ENCODE measurements at regions not wholly inside any gene's neighbourhood (a gene's known extent, or its start where the extent isn't known, plus 50 kb on each side); places are given as distances from the start of the nearest gene placed in this dataset.
"Not testable (repeated sequence)": the region's sequence is repeated elsewhere in the genome, so short reads cannot be mapped to it uniquely, and the experiment has no call there.

DNA sequence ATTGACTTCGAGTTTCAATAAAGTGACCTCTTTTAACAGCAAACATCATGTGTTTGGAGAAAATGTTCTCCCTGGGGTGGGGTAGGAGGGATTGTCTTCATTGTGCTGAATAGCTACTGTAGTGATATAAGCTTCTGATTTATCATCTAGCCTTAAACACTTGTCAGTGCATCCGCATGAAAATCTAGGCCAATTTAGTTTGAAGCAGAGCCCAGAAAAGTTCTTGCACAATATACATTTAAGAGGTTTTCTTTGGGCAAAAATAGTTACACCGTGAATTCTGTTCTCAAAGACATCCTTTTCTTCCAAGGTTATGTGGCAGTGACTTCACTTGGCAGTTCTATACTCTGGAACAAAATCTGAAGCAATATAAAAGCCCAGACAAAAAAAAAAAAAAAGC lies 136.0 kb upstream of the IFNG-AS1 start:
- no peak for DNase-seq

DNA sequence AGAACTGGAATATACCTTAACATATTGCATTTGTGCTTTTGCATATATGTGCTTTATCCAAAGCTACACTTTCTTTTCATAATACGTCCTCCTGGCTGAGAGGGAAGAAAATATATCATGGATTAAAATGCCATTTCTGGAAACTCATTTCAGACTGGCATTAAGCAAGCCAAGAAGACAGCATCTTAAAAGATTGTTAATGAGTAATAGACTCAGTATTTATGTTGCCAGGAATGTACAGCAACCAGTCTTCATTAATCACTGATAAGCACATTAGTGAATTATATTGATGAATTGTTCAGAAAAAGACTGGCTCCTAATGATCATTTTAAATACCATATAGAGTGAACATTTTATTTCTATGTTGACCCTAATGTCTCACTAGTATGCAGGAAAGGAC lies 134.9 kb upstream of the IFNG-AS1 start:
- no peak for DNase-seq

DNA sequence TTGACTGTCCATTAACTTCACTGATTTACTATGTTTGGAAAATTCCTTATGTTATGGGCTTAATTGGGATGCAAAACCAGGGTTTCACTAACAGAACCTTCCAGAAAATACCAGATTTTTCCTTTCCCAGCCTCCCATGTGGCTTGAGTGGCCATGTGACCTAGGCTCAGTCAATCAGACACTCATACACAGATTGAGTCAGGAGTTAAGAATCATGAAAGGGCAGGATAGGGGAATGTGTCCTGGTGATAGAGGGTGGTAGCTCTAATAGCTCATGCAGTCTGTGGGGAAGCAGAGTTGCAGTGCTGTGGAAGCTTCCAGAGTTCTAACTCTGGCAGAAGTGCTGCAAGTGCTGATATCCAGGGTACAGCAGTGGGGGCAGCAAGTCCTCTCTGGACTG lies 134.1 kb upstream of the IFNG-AS1 start:
- DNase-seq: no peak

DNA sequence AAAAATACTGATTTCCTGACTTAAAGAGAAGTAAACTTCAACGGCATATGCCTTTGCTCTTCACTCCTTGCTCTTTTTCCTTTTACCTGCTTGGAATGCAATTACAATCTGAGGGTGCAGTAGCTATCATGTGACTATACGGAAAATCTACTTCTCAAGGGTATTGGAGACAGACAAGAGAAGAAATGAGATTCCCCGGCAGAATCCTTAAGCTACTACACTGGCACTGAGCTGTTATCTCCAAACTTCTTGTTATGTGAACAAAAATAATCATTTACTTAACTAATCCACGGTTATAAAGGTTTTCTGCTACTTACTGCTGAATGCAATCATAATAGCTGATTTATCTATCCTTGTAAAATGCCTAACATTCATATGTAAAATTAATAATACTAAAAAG lies 118.0 kb upstream of the IFNG-AS1 start:
- DNase-seq: no peak

DNA sequence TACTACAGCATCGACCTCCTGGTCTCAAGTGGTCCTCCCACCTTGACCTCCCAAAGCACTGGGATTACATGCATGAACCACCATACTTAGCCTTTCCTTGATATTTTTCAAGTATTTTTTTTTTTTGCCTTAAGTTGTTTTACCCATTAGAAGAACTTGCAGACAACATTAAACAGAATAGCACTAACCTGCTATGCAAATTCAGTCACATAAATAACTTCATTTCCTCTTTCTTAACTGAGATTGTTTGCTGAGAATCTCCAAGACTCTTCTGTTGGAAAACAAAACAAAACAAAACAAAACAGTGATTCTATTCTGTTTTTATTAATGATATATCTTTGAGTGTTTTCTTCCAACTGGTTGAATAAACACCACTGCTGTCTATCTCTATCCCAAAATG lies 115.9 kb upstream of the IFNG-AS1 start:
- no peak for DNase-seq

DNA sequence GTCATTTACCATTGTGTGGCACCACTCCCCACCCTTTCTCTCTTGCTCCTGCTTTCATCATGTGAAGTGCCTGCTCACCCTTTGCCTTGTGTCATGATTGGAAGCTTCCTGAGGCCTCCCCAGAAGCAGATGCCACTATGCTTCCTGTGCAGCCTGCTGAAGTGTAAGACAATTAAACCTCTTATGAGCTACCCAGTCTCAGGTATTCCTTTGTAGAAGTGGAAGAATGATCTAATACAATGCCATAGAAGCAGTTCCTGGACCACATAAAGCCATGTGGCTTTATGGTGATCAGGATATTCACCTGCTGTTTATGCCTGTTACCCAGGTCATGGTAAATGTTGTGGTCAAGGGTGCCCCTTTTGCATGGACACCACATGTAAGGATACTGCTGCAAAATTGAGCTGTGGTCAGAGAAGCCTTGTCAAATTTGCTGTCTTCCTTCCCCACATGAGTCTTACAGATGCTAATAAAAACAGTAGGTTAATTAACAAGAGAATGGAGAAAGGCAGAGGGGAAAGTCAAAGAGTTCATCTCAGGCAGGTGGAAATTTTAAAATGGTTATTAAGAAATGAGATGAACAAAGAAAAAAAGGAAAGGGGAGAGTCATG lies 112.8 kb upstream of the IFNG-AS1 start:
- DNase-seq: no peak

DNA sequence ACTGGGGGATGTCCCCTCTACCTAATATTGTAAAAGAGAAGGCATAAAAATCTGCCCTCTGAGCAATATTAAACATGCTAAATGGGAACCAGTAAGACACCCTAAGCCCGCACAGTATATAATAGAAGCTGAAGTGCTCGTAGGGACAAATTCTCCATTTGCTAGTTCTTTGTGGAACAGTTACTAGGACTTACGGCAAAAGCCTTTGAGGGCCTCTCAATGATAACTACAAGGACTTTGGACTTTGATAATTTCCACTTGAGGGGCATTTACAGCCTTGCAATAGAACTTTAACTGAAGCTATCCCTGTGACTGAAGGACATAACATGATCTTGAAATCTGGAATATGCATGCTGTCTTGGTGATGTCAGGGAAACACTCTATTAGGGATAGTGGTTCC lies 111.5 kb upstream of the IFNG-AS1 start:
- DNase-seq: no peak

DNA sequence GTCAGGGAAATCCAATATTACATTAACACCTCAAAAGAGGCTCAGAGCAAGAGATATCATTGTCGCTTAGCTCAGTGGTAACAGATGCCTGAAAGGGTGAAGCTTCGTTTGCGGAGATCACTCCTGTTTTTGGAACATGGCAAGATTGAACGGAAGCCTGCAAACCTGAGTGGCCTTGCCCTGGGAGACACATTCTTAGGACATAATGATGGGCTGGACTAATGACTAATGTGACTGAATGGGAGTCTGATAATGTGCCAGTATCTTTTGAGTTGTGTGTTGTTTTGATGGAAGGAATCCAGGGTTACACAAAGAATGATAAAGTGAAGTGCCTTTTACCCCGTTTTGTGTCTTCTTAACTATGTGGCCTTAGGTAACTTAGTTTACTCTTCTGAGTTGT lies 109.3 kb upstream of the IFNG-AS1 start:
- no peak for DNase-seq

DNA sequence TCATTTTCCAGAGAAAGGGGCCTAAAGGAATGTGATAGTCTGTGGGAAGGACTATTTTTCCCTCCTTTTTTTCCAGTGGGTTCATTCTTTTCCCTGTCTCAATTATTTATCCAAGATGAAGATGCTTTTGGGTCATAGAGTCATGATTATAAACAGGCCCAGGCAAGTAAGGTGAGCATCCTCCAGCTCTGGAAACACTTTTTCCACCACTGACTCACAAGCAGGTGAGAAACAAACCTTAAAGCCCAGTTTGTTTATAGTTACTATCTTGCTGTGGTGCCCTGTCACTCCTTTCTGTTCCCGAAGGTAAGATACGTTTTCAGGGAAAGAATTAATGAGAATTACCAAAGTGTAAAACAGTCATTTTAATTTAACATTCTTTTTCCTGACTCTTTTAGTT lies 107.7 kb upstream of the IFNG-AS1 start:
- no peak for DNase-seq

DNA sequence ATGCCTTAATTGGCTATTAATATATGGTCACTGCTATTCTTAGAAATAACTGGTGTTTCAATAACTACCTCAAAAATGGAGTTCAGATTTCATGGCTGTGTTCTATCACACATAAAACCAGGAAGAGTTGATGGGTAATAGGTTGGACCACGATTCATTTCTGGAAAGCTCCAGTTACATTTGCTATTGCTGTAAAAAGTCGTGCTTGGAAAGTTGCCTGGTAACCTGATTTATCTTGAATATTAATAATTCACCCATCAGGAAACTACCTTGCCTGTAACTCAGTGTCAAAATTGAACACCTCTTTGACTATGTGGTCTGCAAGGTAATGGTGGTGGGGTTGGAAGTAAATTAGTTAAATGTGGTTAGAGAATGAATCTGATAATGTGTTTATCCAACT lies 104.7 kb upstream of the IFNG-AS1 start:
- no peak for DNase-seq

DNA sequence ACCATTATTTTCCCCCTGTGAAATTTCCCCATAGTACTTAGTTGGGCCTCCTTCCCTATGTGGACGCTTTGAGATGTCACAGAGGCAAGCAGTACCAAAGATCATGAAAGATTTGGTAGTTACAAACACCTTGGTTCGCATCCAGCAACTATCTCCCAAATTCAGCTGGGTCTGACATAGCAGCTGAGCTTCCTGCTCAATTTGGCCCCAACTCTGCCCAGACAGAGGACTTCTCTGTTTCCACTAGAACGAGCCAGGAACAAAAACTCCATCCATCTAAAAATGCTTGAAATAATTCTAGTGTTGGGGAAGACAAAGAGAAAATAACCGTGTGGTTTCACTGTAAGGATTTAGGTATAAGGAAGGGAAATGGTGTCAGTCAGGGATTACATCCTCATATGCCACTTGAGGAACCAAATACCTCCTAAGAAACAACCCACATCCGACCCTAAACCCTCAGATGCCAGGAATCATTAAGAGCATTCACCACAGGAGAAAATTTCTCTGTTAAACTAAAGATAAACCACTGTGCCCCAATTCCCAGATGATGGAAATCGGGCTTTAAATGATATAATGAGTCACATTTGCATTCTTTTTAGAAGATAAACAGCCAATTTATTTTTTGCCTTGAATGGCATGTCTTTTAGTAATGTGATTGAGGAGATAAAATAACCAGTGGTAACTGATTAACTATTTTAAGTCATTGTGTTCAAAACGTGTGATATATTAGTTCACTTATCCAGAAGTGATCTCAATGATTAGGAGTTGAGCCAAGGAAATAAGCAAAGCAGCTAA lies 103.7 kb upstream of the IFNG-AS1 start:
- no peak for DNase-seq

DNA sequence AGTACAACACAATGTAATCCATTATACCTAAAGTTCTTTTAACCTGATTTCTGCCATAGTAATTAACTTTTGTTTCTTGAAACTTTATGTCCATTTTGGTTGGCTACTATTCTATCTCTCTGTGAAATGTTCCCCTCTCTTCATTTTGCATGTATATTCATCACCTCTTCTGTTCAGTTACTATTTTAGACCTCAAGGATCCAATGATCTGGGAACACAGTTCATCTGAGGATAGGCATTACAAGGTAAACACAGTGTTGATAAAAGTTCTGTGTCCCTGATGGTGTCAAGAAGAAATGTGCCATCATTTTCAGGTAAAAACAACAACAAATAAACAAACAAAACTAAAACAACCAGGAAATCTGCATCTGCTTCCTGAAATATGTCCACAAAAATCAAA lies 102.2 kb upstream of the IFNG-AS1 start:
- no peak for DNase-seq

DNA sequence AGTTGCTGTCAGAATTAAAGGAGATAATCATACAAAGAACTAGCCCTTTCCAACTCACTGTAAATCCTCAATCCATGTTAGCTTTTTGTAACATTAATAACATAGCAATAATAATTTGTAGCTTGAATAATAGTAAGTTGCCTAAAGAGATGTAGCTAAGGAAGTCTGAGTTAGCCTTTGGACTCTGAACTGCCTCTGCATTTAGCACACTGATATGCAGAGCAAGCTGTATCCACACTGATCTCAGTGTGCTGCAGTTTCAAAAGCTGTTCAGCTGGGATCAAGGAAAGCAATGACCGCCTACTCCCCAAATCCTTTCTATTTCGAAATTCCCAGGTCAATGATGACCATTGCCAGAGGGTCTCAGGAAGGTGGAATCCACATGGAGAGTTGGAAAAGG lies 99.3 kb upstream of the IFNG-AS1 start:
- no peak for DNase-seq

DNA sequence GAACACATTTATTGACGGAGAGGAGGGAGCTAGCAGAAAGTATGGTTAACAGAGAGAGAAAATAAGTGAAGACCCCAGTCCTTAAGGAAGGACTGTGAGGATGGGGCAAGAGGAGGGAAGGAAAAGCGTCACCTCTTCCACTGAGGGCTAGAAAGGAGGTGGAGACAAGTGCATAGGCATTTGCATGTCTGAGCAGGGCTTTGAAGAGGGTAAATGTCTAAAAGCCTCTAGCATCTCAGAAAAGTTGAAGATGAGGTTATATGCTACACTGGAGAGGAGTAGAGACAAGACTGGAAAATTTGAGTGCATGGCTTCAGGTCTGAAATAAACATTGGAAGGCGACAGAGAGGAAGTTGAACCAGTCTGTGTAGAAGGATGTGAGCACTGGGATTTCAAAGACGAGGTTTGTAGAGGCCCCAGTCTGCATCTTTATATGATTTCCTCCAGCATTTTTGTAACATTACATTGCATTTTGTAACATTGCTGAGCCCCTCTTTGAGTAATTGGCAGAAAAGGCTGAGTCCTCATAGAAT lies 98.5 kb upstream of the IFNG-AS1 start:
- no peak for DNase-seq

DNA sequence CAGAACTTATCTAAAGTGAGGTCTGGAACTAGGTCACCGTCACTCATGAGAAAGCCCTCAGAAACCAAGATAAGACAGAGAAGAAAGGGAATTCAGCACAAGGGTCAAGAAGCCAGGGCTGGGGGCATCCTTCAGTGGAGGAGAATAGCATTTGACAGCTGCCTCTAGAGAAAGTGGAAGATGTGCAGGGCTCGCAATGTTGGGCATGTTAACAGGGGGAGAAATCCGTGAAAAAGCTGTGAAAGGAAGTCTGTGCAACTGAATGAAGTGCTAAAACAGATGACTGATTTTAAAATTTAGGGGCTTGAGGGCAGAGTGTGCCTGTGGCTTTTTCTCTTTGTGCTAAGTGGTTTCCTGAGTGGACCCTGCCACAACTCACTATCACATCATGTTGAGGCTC lies 97.7 kb upstream of the IFNG-AS1 start:
- no peak for DNase-seq

DNA sequence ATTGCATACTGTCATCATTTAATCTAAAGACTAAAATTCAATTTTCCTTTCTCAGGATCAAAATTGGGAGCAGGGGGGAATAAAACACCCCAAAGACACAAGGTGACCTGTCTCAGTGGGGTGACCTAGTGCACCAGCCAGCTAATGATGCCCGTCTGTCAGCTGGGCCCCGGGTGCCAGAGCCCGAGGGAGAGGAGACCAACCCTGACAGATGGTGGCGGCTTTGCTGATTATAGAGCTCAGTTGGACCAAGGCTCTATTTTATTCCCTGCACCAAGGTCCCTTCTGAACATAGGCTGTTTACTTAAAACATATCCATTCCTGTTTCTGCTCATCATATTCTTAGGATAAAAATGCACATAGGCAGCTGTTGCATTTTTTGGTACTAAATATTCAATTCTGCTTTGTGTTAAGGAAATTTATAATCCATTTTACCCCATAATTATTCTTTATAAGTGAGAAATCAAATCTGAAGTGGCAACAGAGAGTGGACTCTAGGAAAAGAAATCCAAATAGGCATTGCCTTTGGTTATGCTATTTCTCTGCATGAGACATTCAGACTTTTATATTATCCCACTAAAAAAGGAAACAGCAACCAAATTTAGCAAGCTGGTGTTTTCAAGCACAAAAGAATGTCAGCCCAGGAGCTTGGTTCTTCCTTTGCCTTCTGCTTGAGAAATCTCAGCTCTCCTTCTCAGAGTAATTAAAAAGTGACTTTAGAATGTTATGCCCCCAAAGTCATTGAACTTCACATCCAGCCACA lies 96.8 kb upstream of the IFNG-AS1 start:
- DNase-seq: peak; percentile 64

DNA sequence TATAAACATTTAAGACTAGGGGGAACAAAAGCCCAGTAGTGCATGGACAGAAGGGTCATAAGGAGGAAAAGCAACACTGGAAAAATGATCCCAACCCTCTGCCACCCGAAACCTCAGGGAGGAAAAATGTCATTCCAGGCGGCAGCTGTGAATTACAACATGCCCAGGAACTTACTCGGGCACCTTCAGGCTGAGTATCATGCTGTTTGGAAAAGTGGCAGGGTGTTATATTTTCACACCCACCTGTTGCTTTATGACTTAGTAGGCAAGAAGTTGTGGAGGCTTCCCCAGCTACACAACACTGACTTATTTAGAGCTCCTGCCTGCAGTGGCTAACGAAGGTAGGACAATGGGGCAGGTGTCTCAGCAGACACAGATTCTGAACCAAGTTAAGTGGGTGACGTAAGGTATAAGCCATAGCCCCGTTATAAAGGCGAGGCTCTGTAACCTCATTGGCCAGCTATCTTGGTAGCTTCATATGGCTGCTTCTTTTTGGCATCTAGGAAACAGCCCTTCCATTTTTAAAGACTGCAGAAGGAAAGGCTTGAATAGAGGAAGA lies 96.1 kb upstream of the IFNG-AS1 start:
- DNase-seq: peak; percentile 63

DNA sequence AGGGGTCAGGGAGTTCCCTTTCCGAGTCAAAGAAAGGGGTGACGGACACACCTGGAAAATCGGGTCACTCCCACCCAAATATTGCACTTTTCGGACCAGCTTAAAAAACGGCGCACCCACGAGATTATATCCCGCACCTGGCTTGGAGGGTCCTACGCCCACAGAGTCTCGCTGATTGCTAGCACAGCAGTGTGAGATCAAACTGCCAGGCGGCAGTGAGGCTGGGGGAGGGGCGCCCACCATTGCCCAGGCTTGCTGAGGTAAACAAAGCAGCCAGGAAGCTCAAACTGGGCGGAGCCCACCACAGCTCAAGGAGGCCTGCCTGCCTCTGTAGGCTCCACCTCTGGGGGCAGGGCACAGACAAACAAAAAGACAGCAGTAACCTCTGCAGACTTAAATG lies 88.8 kb upstream of the IFNG-AS1 start:
- DNase-seq: not testable (repeated sequence)

DNA sequence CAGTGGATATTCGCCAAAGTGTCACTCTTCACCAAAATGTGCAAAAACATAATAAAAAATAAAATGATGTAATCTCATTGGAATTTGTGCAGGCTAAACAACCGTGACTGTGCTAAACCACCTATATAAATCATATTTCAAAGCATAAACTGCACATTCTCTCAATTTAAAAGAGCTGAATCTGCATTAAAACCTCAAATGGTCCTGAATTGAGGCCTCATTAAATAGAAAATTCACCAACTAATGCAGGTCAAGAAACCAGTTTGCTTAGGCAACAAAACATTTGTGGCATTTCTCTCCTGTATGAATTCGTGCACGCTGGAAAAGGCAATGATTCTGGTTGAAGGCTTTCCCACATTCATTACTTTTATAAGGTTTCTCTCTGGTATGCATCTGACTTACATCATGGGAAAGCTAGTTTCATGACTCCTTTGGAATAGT lies 80.1 kb upstream of the IFNG-AS1 start:
- DNase-seq: no peak

DNA sequence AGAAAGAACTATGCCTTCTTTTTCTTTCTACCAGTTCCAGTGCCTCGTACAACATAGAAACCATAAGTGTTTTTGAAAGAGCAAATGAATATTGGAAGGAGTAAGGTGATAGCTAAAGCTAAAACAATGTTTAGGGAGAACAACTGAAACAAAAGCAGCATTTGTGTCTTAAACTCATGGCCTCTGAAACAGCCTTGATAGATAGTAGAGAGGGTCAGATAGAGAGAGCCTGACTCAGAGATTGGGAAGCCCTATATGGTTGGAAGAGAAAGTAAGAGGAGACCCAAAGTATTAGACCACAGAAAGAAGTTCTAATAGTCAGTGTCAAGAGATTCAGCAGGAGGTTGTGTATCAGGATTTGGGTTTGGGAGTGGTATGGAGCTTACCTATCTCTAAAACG lies 79.6 kb upstream of the IFNG-AS1 start:
- no peak for DNase-seq

DNA sequence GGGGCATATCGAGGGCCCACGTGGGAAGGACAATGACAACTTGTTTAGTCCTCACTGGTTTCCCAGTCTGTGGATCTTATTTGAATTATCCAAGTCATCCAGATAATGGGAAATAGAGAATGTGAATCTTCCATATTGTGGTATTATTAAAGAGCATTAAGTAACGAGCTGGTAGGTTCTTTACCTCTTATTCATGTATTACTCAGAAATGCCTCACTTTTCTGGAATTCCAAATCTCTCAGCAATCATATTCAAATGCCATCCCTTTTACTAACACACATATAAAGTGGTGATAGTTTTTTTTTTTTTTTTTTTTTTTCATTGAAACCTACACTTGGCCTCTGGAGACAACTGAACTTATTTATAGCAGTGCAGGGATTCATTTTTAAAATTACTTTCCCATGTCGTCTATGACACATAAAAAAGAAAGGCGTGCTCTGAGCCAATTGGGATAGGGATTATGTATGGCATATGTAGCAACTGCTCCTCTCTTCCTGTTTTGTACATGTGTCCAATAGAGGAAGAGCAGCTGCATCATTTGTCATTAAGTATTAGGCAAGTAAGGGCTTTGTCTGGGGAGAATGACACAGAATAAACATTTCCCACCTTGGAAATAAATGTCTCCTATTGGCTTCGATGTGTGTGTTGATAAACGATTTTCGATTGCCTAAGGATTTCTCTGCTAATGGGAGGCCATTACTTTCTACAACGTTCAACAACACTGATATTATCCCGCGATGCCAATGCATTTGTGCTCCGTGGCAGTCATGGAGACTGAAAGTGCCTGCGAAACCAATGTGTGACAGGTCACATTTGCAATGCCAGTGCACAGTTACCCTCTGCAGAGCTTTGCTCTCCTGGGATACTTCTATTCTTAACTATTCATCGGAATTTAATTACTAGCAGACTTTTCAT lies 78.6 kb upstream of the IFNG-AS1 start:
- no peak for DNase-seq

DNA sequence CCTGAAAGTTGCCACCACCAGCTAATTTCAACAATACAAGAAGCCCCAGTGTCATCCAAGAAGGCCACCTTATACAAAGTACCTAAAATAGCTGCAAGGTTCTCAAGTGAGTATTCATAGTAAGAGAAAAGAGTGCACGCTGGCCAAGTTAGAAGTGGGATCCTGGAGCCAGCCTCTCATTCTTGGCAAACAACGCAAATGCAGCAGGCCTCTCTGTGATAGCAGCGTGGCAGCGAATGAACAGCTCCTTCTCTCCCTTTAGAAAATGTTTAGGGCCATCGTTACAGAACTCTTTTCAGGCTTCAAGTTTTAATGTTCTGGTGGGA lies 78.0 kb upstream of the IFNG-AS1 start:
- no peak for DNase-seq

DNA sequence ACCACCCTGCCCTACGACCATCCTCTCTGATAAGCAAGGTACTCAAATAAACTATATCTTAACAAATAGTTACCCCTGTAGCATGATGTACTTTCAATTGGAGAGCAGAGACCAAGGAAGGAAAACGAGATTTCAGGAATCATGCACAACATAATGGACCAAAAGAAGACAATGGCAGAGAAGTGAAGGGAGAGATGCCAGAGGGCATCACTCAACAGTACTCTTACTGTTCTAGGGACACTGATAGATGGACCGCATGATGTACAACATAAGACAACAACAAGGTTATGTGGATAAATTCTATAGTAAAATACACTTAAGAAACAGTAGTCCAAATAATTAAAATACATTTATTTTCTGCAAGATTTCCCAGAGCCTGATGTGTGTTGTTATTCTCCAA lies 77.5 kb upstream of the IFNG-AS1 start:
- no peak for DNase-seq

Measured in NCI-H2171 treated with DMSO at 0.1 percent for 48 hours (cell line).